Chondrocyte (in vitro differentiated cells): ENCODE measurements at regions not wholly inside any gene's neighbourhood (a gene's known extent, or its start where the extent isn't known, plus 50 kb on each side); places are given as distances from the start of the nearest gene placed in this dataset.
"Not testable (repeated sequence)": the region's sequence is repeated elsewhere in the genome, so short reads cannot be mapped to it uniquely, and the experiment has no call there.

Experiments used
- DNase-seq: peaks from one replicate; pipeline ENCODE4 v3.0.0; 2021; ENCODE audit warnings: mixed read lengths, low spot score
- H3K27ac Mint-ChIP-seq: one replicate; pipeline ENCODE4 v1.8.0; 2021; ENCODE audit warnings: mild to moderate bottlenecking, moderate library complexity, mixed read lengths; ENCODE audit not compliant: unreplicated experiment
- H3K27me3 Mint-ChIP-seq: 2 replicates; pipeline ENCODE4 v1.8.0; 2021; ENCODE audit warnings: low read depth, mixed read lengths
- H3K36me3 Mint-ChIP-seq: 2 replicates; pipeline ENCODE4 v1.8.0; 2021; ENCODE audit warnings: low read depth, mixed read lengths
- H3K4me1 Mint-ChIP-seq: 2 replicates; pipeline ENCODE4 v1.8.0; 2021; ENCODE audit warnings: low read depth, mild to moderate bottlenecking, mixed read lengths
- H3K4me3 Mint-ChIP-seq: one replicate; pipeline ENCODE4 v1.8.0; 2021; ENCODE audit warnings: mild to moderate bottlenecking, moderate library complexity, mixed read lengths; ENCODE audit not compliant: unreplicated experiment
- H3K9me3 Mint-ChIP-seq: 2 replicates; pipeline ENCODE4 v1.8.0; 2021; ENCODE audit warnings: low read depth, mixed read lengths
- TF ChIP-seq, protein P1 (sequence below): fragments of 200-600 bp; sonication (generic); IDR thresholded peaks from 2 replicates; pipeline ENCODE4 v1.5.0; 2021; ENCODE audit warnings: antibody characterized with exemption, mild to moderate bottlenecking, moderate library complexity

DNA sequence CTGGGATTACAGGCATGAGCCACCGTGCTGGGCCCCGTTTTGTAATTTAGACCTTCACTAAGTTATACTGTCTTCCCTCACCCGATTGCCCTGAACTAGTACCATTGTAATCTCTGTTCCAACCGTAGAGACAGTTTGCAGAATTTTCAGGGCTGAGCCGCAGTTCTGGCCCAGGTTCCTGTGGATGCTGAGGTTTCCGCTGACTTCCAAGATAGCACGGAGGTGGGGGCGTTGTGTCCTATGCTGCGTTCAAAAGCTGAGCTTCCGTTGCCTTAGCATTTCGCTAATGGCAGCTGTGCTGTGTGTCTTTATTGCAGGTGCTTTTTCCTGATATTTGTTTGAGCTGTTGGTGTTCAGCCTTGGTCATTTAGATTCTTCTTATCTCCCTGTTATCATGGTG lies 137.0 kb downstream of the SOX4 start:
- Mint-ChIP-seq H3K36me3 (no peaks in the 10 kb centered on the region), H3K27me3 (no peaks in the 10 kb centered on the region), H3K4me3 (no peak overlapping the region), H3K9me3 (no peaks in the 10 kb centered on the region), H3K27ac (no peak overlapping the region), H3K4me1 (peaks cover 44% of the 10 kb centered on the region)
- DNase-seq, result no peak
- TF ChIP-seq, protein P1, sequence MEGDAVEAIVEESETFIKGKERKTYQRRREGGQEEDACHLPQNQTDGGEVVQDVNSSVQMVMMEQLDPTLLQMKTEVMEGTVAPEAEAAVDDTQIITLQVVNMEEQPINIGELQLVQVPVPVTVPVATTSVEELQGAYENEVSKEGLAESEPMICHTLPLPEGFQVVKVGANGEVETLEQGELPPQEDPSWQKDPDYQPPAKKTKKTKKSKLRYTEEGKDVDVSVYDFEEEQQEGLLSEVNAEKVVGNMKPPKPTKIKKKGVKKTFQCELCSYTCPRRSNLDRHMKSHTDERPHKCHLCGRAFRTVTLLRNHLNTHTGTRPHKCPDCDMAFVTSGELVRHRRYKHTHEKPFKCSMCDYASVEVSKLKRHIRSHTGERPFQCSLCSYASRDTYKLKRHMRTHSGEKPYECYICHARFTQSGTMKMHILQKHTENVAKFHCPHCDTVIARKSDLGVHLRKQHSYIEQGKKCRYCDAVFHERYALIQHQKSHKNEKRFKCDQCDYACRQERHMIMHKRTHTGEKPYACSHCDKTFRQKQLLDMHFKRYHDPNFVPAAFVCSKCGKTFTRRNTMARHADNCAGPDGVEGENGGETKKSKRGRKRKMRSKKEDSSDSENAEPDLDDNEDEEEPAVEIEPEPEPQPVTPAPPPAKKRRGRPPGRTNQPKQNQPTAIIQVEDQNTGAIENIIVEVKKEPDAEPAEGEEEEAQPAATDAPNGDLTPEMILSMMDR, result no peak

DNA sequence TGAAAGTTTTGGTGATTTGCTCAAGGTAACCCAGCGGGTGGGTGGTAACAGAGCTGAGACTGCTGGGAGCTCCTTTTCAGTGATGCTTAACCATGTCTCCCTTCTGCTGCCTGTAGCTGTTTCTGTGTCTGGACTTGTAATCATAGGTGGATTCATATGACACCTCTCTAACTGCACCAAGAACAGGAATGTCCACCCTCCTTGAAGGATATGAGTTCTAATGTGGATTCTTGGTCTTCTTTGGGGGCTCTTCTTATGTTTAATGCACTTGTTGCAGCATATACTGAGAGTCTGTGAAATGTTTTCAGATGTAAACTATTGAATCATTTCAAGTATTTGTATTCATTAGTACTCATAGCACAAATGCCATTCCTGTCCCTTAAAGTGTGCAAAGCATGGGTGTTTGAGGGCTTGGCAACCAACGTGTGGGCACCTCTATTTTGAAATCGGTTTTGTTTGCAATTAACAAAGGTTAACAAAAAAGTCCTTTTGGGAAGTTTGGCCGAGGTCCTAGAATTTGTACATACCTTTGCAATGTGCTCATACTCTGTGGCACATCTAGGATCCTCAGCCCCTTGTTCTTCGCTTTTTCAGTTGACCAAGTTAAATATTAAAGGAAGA lies 138.0 kb downstream of the SOX4 start:
- DNase-seq, result no peak
- Mint-ChIP-seq H3K4me3 (no peak overlapping the region), H3K27ac (peak overlapping the region; percentile 28), H3K4me1 (peaks cover 42% of the 10 kb centered on the region), H3K9me3 (no peaks in the 10 kb centered on the region), H3K36me3 (no peaks in the 10 kb centered on the region), H3K27me3 (no peaks in the 10 kb centered on the region)
- TF ChIP-seq, protein P1, result no peak

- not testable (repeated sequence) for H3K4me3 Mint-ChIP-seq, H3K9me3 Mint-ChIP-seq, H3K27me3 Mint-ChIP-seq, DNase-seq, H3K36me3 Mint-ChIP-seq
- peaks cover 37% of the 10 kb centered on the region for H3K4me1 Mint-ChIP-seq
- peak overlapping the region; percentile 52 for H3K27ac Mint-ChIP-seq
These were observed 138.6 kb downstream of the SOX4 start for GRCh38 chr6:21732032-21732730.

- no peak overlapping the region for H3K4me3 Mint-ChIP-seq
- TF ChIP-seq, protein P1, result no peak
- H3K9me3 Mint-ChIP-seq, result no peaks in the 10 kb centered on the region
- no peak overlapping the region for H3K27ac Mint-ChIP-seq
- no peaks in the 10 kb centered on the region for H3K27me3 Mint-ChIP-seq
- peaks cover 40% of the 10 kb centered on the region for H3K4me1 Mint-ChIP-seq
- H3K36me3 Mint-ChIP-seq, result no peaks in the 10 kb centered on the region
- no peak for DNase-seq
These were observed 139.2 kb downstream of the SOX4 start for GRCh38 chr6:21732731-21733130.

DNA sequence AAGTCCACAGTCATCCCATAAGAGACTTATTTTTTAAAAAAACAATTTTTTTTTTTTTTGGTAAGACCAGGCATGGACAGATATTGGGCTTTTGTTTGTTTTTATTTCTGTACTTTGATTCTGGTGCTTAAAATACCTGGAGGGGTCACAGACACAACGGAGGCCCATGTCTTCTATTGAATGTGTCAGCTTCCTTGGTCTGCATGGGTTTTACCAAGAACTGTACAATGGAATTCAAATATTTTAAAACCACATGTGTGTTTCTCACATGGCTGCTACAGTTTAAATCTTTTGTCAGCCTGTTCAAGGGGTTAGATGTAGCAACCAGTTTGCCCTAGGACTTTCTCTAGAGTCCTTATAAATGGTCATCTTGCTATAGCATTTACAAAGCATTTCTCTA lies 139.8 kb downstream of the SOX4 start:
- Mint-ChIP-seq H3K9me3 (no peaks in the 10 kb centered on the region), H3K36me3 (no peaks in the 10 kb centered on the region), H3K4me1 (peaks cover 42% of the 10 kb centered on the region), H3K27ac (no peak overlapping the region), H3K27me3 (no peaks in the 10 kb centered on the region), H3K4me3 (no peak overlapping the region)
- TF ChIP-seq, protein P1, result no peak
- DNase-seq, result no peak

GRCh38 chr6:21734204-21734603 lies 140.7 kb downstream of the SOX4 start:
- Mint-ChIP-seq H3K27ac (no peak overlapping the region), H3K4me3 (no peak overlapping the region), H3K9me3 (no peaks in the 10 kb centered on the region), H3K4me1 (peaks cover 47% of the 10 kb centered on the region), H3K27me3 (no peaks in the 10 kb centered on the region), H3K36me3 (no peaks in the 10 kb centered on the region)
- no peak for DNase-seq
- TF ChIP-seq, protein P1, result no peak
